Breast epithelium (tissue), 4 donors: ENCODE measurements at regions not wholly inside any gene's neighbourhood (a gene's known extent, or its start where the extent isn't known, plus 50 kb on each side); places are given as distances from the start of the nearest gene placed in this dataset.

Experiments
- DNase-seq, 2 donors: peaks; one replicate each; pipeline ENCODE4 v3.0.0-alpha.2; 2019; ENCODE audit warnings: low spot score in 2 of 2
- H3K27ac ChIP-seq, 2 donors: fragments of 200-600 bp; sonication (generic) in 1 of 2; one replicate each; pipeline ENCODE4 v1.5.1; 2016 to 2019; ENCODE audit warnings: mild to moderate bottlenecking in 1 of 2
- H3K27me3 ChIP-seq, 2 donors: fragments of 200-600 bp; sonication (generic) in 1 of 2; one replicate each; pipeline versions ENCODE4 v1.5.1 to v1.6.0; 2017 to 2019; ENCODE audit warnings: control low read depth in 1 of 2, mild to moderate bottlenecking in 1 of 2
- H3K36me3 ChIP-seq: fragments of 200-600 bp; one replicate; pipeline ENCODE4 v1.5.1; 2019
- H3K4me1 ChIP-seq, 2 donors: fragments of 200-600 bp; sonication (generic); one replicate each; pipeline ENCODE4 v1.5.1; 2016 to 2019; ENCODE audit warnings: control low read depth in 1 of 2
- H3K4me3 ChIP-seq, 3 donors: fragments of 200-600 bp; sonication (generic); 1 replicate in 2 of 3; 2 replicates in 1 of 3; pipeline ENCODE4 v1.5.1; 2016 to 2019; ENCODE audit warnings: mild to moderate bottlenecking in 3 of 3, moderate library complexity in 2 of 3
- H3K9me3 ChIP-seq, 2 donors: fragments of 200-600 bp; sonication (generic) in 1 of 2; one replicate each; pipeline ENCODE4 v1.5.1; 2016 to 2019; ENCODE audit warnings: control low read depth in 1 of 2
- CTCF ChIP-seq, 3 donors: fragments of 450-650 bp; IDR thresholded peaks; one replicate each; pipeline ENCODE4 v1.5.1; 2016 to 2017; ENCODE audit warnings: antibody characterized with exemption in 3 of 3, mild to moderate bottlenecking in 3 of 3, moderate library complexity in 3 of 3
- POLR2A ChIP-seq: fragments of 450-650 bp; IDR thresholded peaks from one replicate; pipeline ENCODE4 v1.6.1; 2016; ENCODE audit warnings: antibody characterized with exemption, mild to moderate bottlenecking, moderate library complexity
- POLR2AphosphoS5 ChIP-seq, 3 donors: sonication (generic); formaldehyde crosslinking; IDR thresholded peaks; one replicate each; pipeline ENCODE4 v1.6.1; 2017; ENCODE audit warnings: antibody characterized with exemption in 3 of 3
- intact Hi-C: fragments of 100-400 bp; cut with DNase I; formaldehyde crosslinking; loops from one replicate; pipeline ENCODE4 v1.15.1; 2023; ENCODE audit warnings: low total_unique reads

- no peaks in the 10 kb centered on the region for H3K36me3 ChIP-seq
- TF ChIP-seq CTCF (IDR thresholded peaks at IDR 0.05) (no peak), POLR2A (no peak), POLR2AphosphoS5 (IDR thresholded peaks at IDR 0.05) (no peak)
- H3K4me3 ChIP-seq, result no peak overlapping the region
- DNase-seq, result no peak
- no peaks in the 10 kb centered on the region for H3K4me1 ChIP-seq
- no peaks in the 10 kb centered on the region for H3K9me3 ChIP-seq
- no peak overlapping the region for H3K27ac ChIP-seq
- intact Hi-C loops, result no loop called here
- no peaks in the 10 kb centered on the region for H3K27me3 ChIP-seq
Observed at GRCh38 chr15:35141743-35142471, 56.8 kb upstream of the NANOGP8 start.

GRCh38 chr15:35139822-35140221 is 54.7 kb upstream of the NANOGP8 start:
- H3K4me1 ChIP-seq, result no peaks in the 10 kb centered on the region
- H3K27me3 ChIP-seq, result no peaks in the 10 kb centered on the region
- no peak overlapping the region for H3K4me3 ChIP-seq
- intact Hi-C loops, result no loop called here
- no peak overlapping the region for H3K27ac ChIP-seq
- no peak for DNase-seq
- TF ChIP-seq POLR2A, result no peak
- no peak for TF ChIP-seq POLR2AphosphoS5 (IDR thresholded peaks at IDR 0.05)
- TF ChIP-seq CTCF (IDR thresholded peaks at IDR 0.05), result no peak
- H3K9me3 ChIP-seq, result no peaks in the 10 kb centered on the region
- H3K36me3 ChIP-seq, result no peaks in the 10 kb centered on the region

GRCh38 chr15:35137190-35137574 is 52.1 kb upstream of the NANOGP8 start:
- DNase-seq, result no peak
- Histone ChIP-seq H3K9me3 (no peaks in the 10 kb centered on the region), H3K27ac (no peak overlapping the region), H3K4me3 (no peak overlapping the region), H3K36me3 (no peaks in the 10 kb centered on the region), H3K27me3 (no peaks in the 10 kb centered on the region), H3K4me1 (no peaks in the 10 kb centered on the region)
- TF ChIP-seq POLR2A (no peak), POLR2AphosphoS5 (IDR thresholded peaks at IDR 0.05) (no peak), CTCF (IDR thresholded peaks at IDR 0.05) (no peak)
- intact Hi-C loops, result no loop called here

GRCh38 chr15:35136321-35137189 is 51.5 kb upstream of the NANOGP8 start:
- Histone ChIP-seq H3K36me3 (no peaks in the 10 kb centered on the region), H3K4me1 (no peaks in the 10 kb centered on the region), H3K4me3 (no peak overlapping the region), H3K9me3 (no peaks in the 10 kb centered on the region), H3K27me3 (no peaks in the 10 kb centered on the region), H3K27ac (no peak overlapping the region)
- no peak for DNase-seq
- TF ChIP-seq POLR2A, result no peak
- TF ChIP-seq POLR2AphosphoS5 (IDR thresholded peaks at IDR 0.05), result no peak
- no peak for TF ChIP-seq CTCF (IDR thresholded peaks at IDR 0.05)
- intact Hi-C loops, result no loop called here
